ENCODE measurements at regions not wholly inside any gene's neighbourhood (a gene's known extent, or its start where the extent isn't known, plus 50 kb on each side); places are given as distances from the start of the nearest gene placed in this dataset.

GRCh38 chr2:120654381-120655134 lies 81.1 kb upstream of the GLI2 start:
- TF ChIP-seq CTCF (IDR thresholded peaks at IDR 0.05) (no peak), EZH2 (IDR thresholded peaks at IDR 0.05) (no peak)
